Neural progenitor cell (in vitro differentiated cells): ENCODE measurements at regions not wholly inside any gene's neighbourhood (a gene's known extent, or its start where the extent isn't known, plus 50 kb on each side); places are given as distances from the start of the nearest gene placed in this dataset.

Source experiments
- EZH2 ChIP-seq: fragments of 200-600 bp; sonication (generic); IDR thresholded peaks from 2 replicates; pipeline ENCODE4 v1.6.1; 2017; ENCODE audit warnings: antibody characterized with exemption, mild to moderate bottlenecking, moderate library complexity
- TF ChIP-seq, protein P1 (sequence below): fragments of 200-600 bp; sonication (generic); IDR thresholded peaks from 2 replicates; pipeline ENCODE4 v1.5.1; 2017; ENCODE audit warnings: antibody characterized with exemption, mild to moderate bottlenecking

DNA sequence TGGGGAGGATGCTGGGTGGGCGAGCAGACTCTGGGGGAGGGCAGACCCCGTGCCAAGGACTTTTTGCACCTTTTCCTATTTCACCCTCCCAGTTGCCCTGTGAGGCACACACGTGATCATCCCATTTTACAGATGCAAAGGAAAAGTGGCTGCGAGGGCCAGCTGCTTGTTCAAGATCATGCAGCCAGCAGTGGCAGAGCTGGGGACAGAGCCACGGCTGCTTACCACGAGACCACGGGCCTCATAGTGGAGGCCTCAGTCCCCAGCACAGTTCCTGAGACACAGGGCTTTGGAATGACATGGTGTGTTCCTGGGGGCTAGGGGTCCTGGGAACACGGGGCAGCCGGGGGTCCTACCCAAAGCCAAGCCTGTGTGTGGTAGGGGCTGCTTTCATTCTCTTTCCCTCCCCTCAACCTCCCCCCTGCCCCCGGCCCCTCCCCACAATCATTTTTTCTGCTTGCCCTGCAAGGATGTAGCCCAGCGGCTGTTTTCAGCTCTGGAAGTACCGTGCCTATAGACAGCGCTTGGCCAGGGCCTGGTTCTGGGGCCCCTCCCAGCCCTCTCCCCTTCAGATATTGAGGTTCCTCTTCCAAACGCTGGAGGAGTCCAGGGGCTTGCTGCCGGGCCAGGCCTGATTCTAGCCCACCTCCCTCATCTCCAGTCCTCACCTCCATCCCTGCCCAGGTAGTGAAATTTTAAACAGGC, 58.5 kb upstream of the IER5L start:
- TF ChIP-seq, protein P1, sequence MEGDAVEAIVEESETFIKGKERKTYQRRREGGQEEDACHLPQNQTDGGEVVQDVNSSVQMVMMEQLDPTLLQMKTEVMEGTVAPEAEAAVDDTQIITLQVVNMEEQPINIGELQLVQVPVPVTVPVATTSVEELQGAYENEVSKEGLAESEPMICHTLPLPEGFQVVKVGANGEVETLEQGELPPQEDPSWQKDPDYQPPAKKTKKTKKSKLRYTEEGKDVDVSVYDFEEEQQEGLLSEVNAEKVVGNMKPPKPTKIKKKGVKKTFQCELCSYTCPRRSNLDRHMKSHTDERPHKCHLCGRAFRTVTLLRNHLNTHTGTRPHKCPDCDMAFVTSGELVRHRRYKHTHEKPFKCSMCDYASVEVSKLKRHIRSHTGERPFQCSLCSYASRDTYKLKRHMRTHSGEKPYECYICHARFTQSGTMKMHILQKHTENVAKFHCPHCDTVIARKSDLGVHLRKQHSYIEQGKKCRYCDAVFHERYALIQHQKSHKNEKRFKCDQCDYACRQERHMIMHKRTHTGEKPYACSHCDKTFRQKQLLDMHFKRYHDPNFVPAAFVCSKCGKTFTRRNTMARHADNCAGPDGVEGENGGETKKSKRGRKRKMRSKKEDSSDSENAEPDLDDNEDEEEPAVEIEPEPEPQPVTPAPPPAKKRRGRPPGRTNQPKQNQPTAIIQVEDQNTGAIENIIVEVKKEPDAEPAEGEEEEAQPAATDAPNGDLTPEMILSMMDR: no peak
- TF ChIP-seq EZH2: no peak
